Mesenchymal stem cell (in vitro differentiated cells and primary cell): ENCODE measurements at regions not wholly inside any gene's neighbourhood (a gene's known extent, or its start where the extent isn't known, plus 50 kb on each side); places are given as distances from the start of the nearest gene placed in this dataset.
A peak's percentile ranks its signal among the peaks of the same experiment; 100 is the strongest.

ENCODE experiments used
- DNase-seq: peaks from one replicate; pipeline ENCODE4 v3.0.0-alpha.2; 2013
- H2AFZ ChIP-seq: one replicate; pipeline ENCODE4 v1.6.1; 2013; ENCODE audit warnings: low read depth, mild to moderate bottlenecking, control low read depth, inconsistent platforms, low read length, moderate library complexity
- H2AK5ac ChIP-seq: 2 replicates; pipeline ENCODE4 v1.6.1; 2013; ENCODE audit warnings: low read length, moderate library complexity, mild to moderate bottlenecking, inconsistent platforms; ENCODE audit not compliant: severe bottlenecking
- H2BK120ac ChIP-seq: one replicate; pipeline ENCODE4 v1.6.1; 2013; ENCODE audit warnings: low read depth, mild to moderate bottlenecking, inconsistent platforms, low read length, moderate library complexity
- H2BK12ac ChIP-seq, 2 experiments: one replicate each; pipeline ENCODE4 v1.6.1; 2013; ENCODE audit warnings: inconsistent platforms in 2 of 2, low read length in 2 of 2, mild to moderate bottlenecking in 2 of 2, moderate library complexity in 2 of 2, control low read depth in 1 of 2
- H2BK15ac ChIP-seq: one replicate; pipeline ENCODE4 v1.6.1; 2013; ENCODE audit warnings: mild to moderate bottlenecking, low read depth, inconsistent platforms; ENCODE audit not compliant: poor library complexity, severe bottlenecking
- H2BK5ac ChIP-seq: 2 replicates; pipeline ENCODE4 v1.6.1; 2013; ENCODE audit warnings: low read depth, mild to moderate bottlenecking, low read length, control low read depth, inconsistent platforms; ENCODE audit not compliant: poor library complexity, severe bottlenecking
- H3K14ac ChIP-seq, 2 experiments: one replicate each; pipeline ENCODE4 v1.6.1; 2013; ENCODE audit warnings: inconsistent platforms in 2 of 2, low read length in 2 of 2, control low read depth in 1 of 2, mild to moderate bottlenecking in 1 of 2, moderate library complexity in 1 of 2
- H3K18ac ChIP-seq, 2 experiments: one replicate each; pipeline ENCODE4 v1.6.1; 2013; ENCODE audit warnings: inconsistent platforms in 2 of 2, low read length in 2 of 2, control low read depth in 1 of 2, low read depth in 1 of 2, mild to moderate bottlenecking in 1 of 2
- H3K23ac ChIP-seq, 2 experiments: one replicate each; pipeline ENCODE4 v1.6.1; 2013; ENCODE audit warnings: inconsistent platforms in 2 of 2, low read length in 2 of 2, mild to moderate bottlenecking in 2 of 2, moderate library complexity in 2 of 2, control low read depth in 1 of 2
- H3K27ac ChIP-seq: 2 replicates; pipeline ENCODE4 v1.5.1; 2013; ENCODE audit warnings: mild to moderate bottlenecking, moderate library complexity, low read length, control low read depth, inconsistent platforms; ENCODE audit not compliant: poor library complexity, severe bottlenecking
- H3K27me3 ChIP-seq, 2 experiments: 2 replicates each; pipeline versions ENCODE4 v1.6.1 to v1.7.0; 2013; ENCODE audit warnings: low read length in 2 of 2, mild to moderate bottlenecking in 2 of 2, moderate library complexity in 2 of 2, control low read depth in 1 of 2, inconsistent platforms in 1 of 2; ENCODE audit not compliant: control insufficient read depth in 1 of 2, insufficient read depth in 1 of 2
- H3K36me3 ChIP-seq, 2 experiments: 2 replicates each; pipeline versions ENCODE4 v1.6.1 to v1.7.0; 2013; ENCODE audit warnings: low read length in 2 of 2, control low read depth in 1 of 2, inconsistent platforms in 1 of 2, low read depth in 1 of 2, mild to moderate bottlenecking in 1 of 2; ENCODE audit not compliant: insufficient read depth in 2 of 2, control insufficient read depth in 1 of 2
- H3K4ac ChIP-seq, 2 experiments: one replicate each; pipeline ENCODE4 v1.6.1; 2013; ENCODE audit warnings: inconsistent platforms in 2 of 2, low read length in 2 of 2, mild to moderate bottlenecking in 2 of 2, moderate library complexity in 2 of 2, control low read depth in 1 of 2, low read depth in 1 of 2
- H3K4me1 ChIP-seq: 2 replicates; pipeline ENCODE4 v1.6.1; 2013; ENCODE audit warnings: low read depth, low read length, control low read depth; ENCODE audit not compliant: control insufficient read depth, insufficient read depth
- H3K4me2 ChIP-seq: 2 replicates; pipeline ENCODE4 v1.6.1; 2013; ENCODE audit warnings: low read length, mild to moderate bottlenecking, inconsistent platforms; ENCODE audit not compliant: poor library complexity, severe bottlenecking
- H3K4me3 ChIP-seq, 2 experiments: 2 replicates each; pipeline versions ENCODE4 v1.5.1 to v1.7.0; 2013; ENCODE audit warnings: low read length in 2 of 2, mild to moderate bottlenecking in 2 of 2, control low read depth in 1 of 2, low read depth in 1 of 2; ENCODE audit not compliant: insufficient read depth in 1 of 2
- H3K79me1 ChIP-seq: replicated peaks from 2 replicates; pipeline ENCODE4 v1.6.1; 2013; ENCODE audit warnings: mild to moderate bottlenecking, control low read depth, low read length, inconsistent platforms; ENCODE audit not compliant: poor library complexity, severe bottlenecking
- H3K9ac ChIP-seq: 2 replicates; pipeline ENCODE4 v1.7.0; 2013; ENCODE audit warnings: mild to moderate bottlenecking, low read length, moderate library complexity
- H3K9me3 ChIP-seq: 2 replicates; pipeline ENCODE4 v1.7.0; 2013; ENCODE audit warnings: mild to moderate bottlenecking, low read length; ENCODE audit not compliant: control insufficient read depth
- H4K8ac ChIP-seq: one replicate; pipeline ENCODE4 v1.6.1; 2013; ENCODE audit warnings: inconsistent platforms, mild to moderate bottlenecking, low read length, moderate library complexity
- H4K91ac ChIP-seq: one replicate; pipeline ENCODE4 v1.6.1; 2013; ENCODE audit warnings: mild to moderate bottlenecking, low read length, inconsistent platforms
- WGBS: methylation state at CpG from one replicate; pipeline ENCODE4 v1.1.7; 2013; ENCODE audit warnings: mixed read lengths; 5-methylcytosine and 5-hydroxymethylcytosine counted together

GRCh38 chr4:187069398-187069797 is 345.7 kb upstream of the FAT1 start:
- Histone ChIP-seq H3K4ac (no peak overlapping the region), H3K9me3 (no peaks in the 10 kb centered on the region), H3K18ac (no peak overlapping the region), H2BK15ac (no peak overlapping the region), H3K27me3 (no peaks in the 10 kb centered on the region), H4K8ac (no peak overlapping the region), H2BK5ac (no peak overlapping the region), H3K4me1 (no peaks in the 10 kb centered on the region), H2AK5ac (no peak overlapping the region), H2AFZ (no peak overlapping the region), H3K79me1 (no peaks in the 10 kb centered on the region), H3K23ac (peak overlapping the region in 1 of 2 experiments; percentile 90), H3K27ac (no peak overlapping the region), H3K9ac (no peak overlapping the region), H2BK120ac (no peak overlapping the region), H3K4me3 (no peak overlapping the region), H2BK12ac (no peak overlapping the region), H3K4me2 (no peak overlapping the region), H3K14ac (peak overlapping the region in 1 of 2 experiments; percentile 39), H3K36me3 (no peaks in the 10 kb centered on the region), H4K91ac (no peak overlapping the region)
- WGBS: 90% methylated on average over 10 of the region's 10 CpGs
- DNase-seq: no peak

GRCh38 chr4:187070158-187070557 is 346.5 kb upstream of the FAT1 start:
- H2BK12ac ChIP-seq: no peak overlapping the region
- no peak overlapping the region for H2BK120ac ChIP-seq
- no peak overlapping the region for H3K9ac ChIP-seq
- H3K4ac ChIP-seq: no peak overlapping the region
- no peak overlapping the region for H4K91ac ChIP-seq
- H3K14ac ChIP-seq: no peak overlapping the region
- H2AK5ac ChIP-seq: no peak overlapping the region
- no peak overlapping the region for H3K4me3 ChIP-seq
- H3K27ac ChIP-seq: no peak overlapping the region
- H3K18ac ChIP-seq: no peak overlapping the region
- no peaks in the 10 kb centered on the region for H3K9me3 ChIP-seq
- no peak for DNase-seq
- H3K27me3 ChIP-seq: no peaks in the 10 kb centered on the region
- no peak overlapping the region for H3K23ac ChIP-seq
- H3K4me2 ChIP-seq: no peak overlapping the region
- H3K79me1 ChIP-seq: no peaks in the 10 kb centered on the region
- no peak overlapping the region for H2BK15ac ChIP-seq
- no peak overlapping the region for H4K8ac ChIP-seq
- 92% methylated on average over 3 of the region's 3 CpGs for WGBS
- no peaks in the 10 kb centered on the region for H3K36me3 ChIP-seq
- H3K4me1 ChIP-seq: no peaks in the 10 kb centered on the region
- no peak overlapping the region for H2BK5ac ChIP-seq
- no peak overlapping the region for H2AFZ ChIP-seq

GRCh38 chr4:187070740-187071139 is 347.1 kb upstream of the FAT1 start:
- no peak overlapping the region for H4K91ac ChIP-seq
- H2BK15ac ChIP-seq: no peak overlapping the region
- no peak overlapping the region for H2BK120ac ChIP-seq
- H3K23ac ChIP-seq: no peak overlapping the region
- no peak overlapping the region for H3K9ac ChIP-seq
- no peak for DNase-seq
- no peaks in the 10 kb centered on the region for H3K9me3 ChIP-seq
- H2BK5ac ChIP-seq: no peak overlapping the region
- H3K4ac ChIP-seq: no peak overlapping the region
- H2AFZ ChIP-seq: no peak overlapping the region
- H2BK12ac ChIP-seq: no peak overlapping the region
- no peak overlapping the region for H3K18ac ChIP-seq
- H3K4me1 ChIP-seq: no peaks in the 10 kb centered on the region
- no peak overlapping the region for H3K4me3 ChIP-seq
- no peak overlapping the region for H2AK5ac ChIP-seq
- no CpG with 5 or more reads among the region's 1 CpG for WGBS
- no peak overlapping the region for H3K27ac ChIP-seq
- no peak overlapping the region for H3K4me2 ChIP-seq
- H4K8ac ChIP-seq: no peak overlapping the region
- no peaks in the 10 kb centered on the region for H3K79me1 ChIP-seq
- no peak overlapping the region for H3K14ac ChIP-seq
- no peaks in the 10 kb centered on the region for H3K36me3 ChIP-seq
- no peaks in the 10 kb centered on the region for H3K27me3 ChIP-seq

- H3K27me3 ChIP-seq: no peaks in the 10 kb centered on the region
- no peak for DNase-seq
- no peak overlapping the region for H2AFZ ChIP-seq
- no peaks in the 10 kb centered on the region for H3K4me1 ChIP-seq
- no peak overlapping the region for H3K14ac ChIP-seq
- no peak overlapping the region for H3K4ac ChIP-seq
- H3K79me1 ChIP-seq: no peaks in the 10 kb centered on the region
- no peaks in the 10 kb centered on the region for H3K36me3 ChIP-seq
- no peak overlapping the region for H3K27ac ChIP-seq
- no peak overlapping the region for H2BK120ac ChIP-seq
- H3K4me3 ChIP-seq: no peak overlapping the region
- no peak overlapping the region for H4K8ac ChIP-seq
- no peak overlapping the region for H3K4me2 ChIP-seq
- no peak overlapping the region for H2BK15ac ChIP-seq
- H3K9me3 ChIP-seq: no peaks in the 10 kb centered on the region
- H2BK12ac ChIP-seq: no peak overlapping the region
- H2AK5ac ChIP-seq: no peak overlapping the region
- 85% methylated on average over 11 of the region's 11 CpGs for WGBS
- no peak overlapping the region for H3K18ac ChIP-seq
- no peak overlapping the region for H3K9ac ChIP-seq
- no peak overlapping the region for H3K23ac ChIP-seq
- H4K91ac ChIP-seq: no peak overlapping the region
- H2BK5ac ChIP-seq: no peak overlapping the region
These were observed 348.4 kb upstream of the FAT1 start for GRCh38 chr4:187071946-187072600.
